Naive B cell (primary cell): ENCODE measurements at regions not wholly inside any gene's neighbourhood (a gene's known extent, or its start where the extent isn't known, plus 50 kb on each side); places are given as distances from the start of the nearest gene placed in this dataset.
"Not testable (repeated sequence)": the region's sequence is repeated elsewhere in the genome, so short reads cannot be mapped to it uniquely, and the experiment has no call there.

Source experiments
- ATAC-seq, 2 donors: fragments of 150-1000 bp; cut with Tn5 transposase; 2 replicates each; pipeline ENCODE4 v1.10.0; 2021; ENCODE audit warnings: low read depth in 2 of 2, mild to moderate bottlenecking in 2 of 2, moderate library complexity in 2 of 2
- DNase-seq: peaks from one replicate; pipeline ENCODE4 v3.0.0; 2022
- H3K27ac Mint-ChIP-seq, 6 donors: one replicate each; pipeline ENCODE4 v1.8.0; 2020 to 2022; ENCODE audit warnings: mild to moderate bottlenecking in 6 of 6, mixed read lengths in 6 of 6, moderate library complexity in 5 of 6, inconsistent platforms in 2 of 6
- H3K27me3 Mint-ChIP-seq, 3 donors: one replicate each; pipeline ENCODE4 v1.8.0; 2021 to 2022; ENCODE audit warnings: mixed read lengths in 3 of 3, mild to moderate bottlenecking in 1 of 3
- H3K36me3 Mint-ChIP-seq, 2 donors: one replicate each; pipeline ENCODE4 v1.8.0; 2020 to 2022; ENCODE audit warnings: mixed read lengths in 2 of 2, inconsistent platforms in 1 of 2, mild to moderate bottlenecking in 1 of 2
- H3K4me1 Mint-ChIP-seq, 3 donors: one replicate each; pipeline ENCODE4 v1.8.0; 2020 to 2022; ENCODE audit warnings: mixed read lengths in 3 of 3, inconsistent platforms in 1 of 3, mild to moderate bottlenecking in 1 of 3, moderate library complexity in 1 of 3
- H3K4me3 Mint-ChIP-seq, 8 donors: one replicate each; pipeline ENCODE4 v1.8.0; 2020 to 2022; ENCODE audit warnings: mild to moderate bottlenecking in 8 of 8, mixed read lengths in 8 of 8, moderate library complexity in 8 of 8, inconsistent platforms in 2 of 8
- H3K9me3 Mint-ChIP-seq, 7 donors: one replicate each; pipeline ENCODE4 v1.8.0; 2020 to 2022; ENCODE audit warnings: mixed read lengths in 7 of 7, mild to moderate bottlenecking in 5 of 7, inconsistent platforms in 2 of 7, moderate library complexity in 1 of 7

GRCh38 chr22:46026899-46027210, 49.9 kb upstream of the WNT7B start:
- Mint-ChIP-seq H3K27ac (peak overlapping the region in 2 of 6 donors; percentile 26 to 88), H3K36me3 (peaks cover 0 to 10% of the 10 kb centered on the region in 2 donors), H3K4me1 (peaks cover 5 to 8% (median 7%) of the 10 kb centered on the region in 3 donors), H3K27me3 (peaks cover 41 to 56% (median 49%) of the 10 kb centered on the region in 3 donors), H3K9me3 (no peaks in the 10 kb centered on the region), H3K4me3 (peak overlapping the region in 4 of 8 donors; percentile 35 to 80 (median 62))
- ATAC-seq (no peak), DNase-seq (no peak)

GRCh38 chr22:46027211-46028105, 50.5 kb upstream of the WNT7B start:
- DNase-seq (no peak), ATAC-seq (peak; percentile 74 to 77)
- Mint-ChIP-seq H3K4me1 (peaks cover 5 to 8% (median 7%) of the 10 kb centered on the region in 3 donors), H3K27me3 (peaks cover 41 to 56% (median 48%) of the 10 kb centered on the region in 3 donors), H3K9me3 (no peaks in the 10 kb centered on the region), H3K4me3 (peak overlapping the region in 4 of 8 donors; percentile 35 to 80 (median 73)), H3K36me3 (peaks cover 0 to 10% of the 10 kb centered on the region in 2 donors), H3K27ac (no peak overlapping the region)

- Mint-ChIP-seq H3K4me1 (peaks cover 5 to 8% (median 7%) of the 10 kb centered on the region in 3 donors), H3K9me3 (no peaks in the 10 kb centered on the region), H3K4me3 (peak overlapping the region in 2 of 8 donors; percentile 64 to 77), H3K36me3 (peaks cover 0 to 10% of the 10 kb centered on the region in 2 donors), H3K27me3 (peaks cover 37 to 48% (median 40%) of the 10 kb centered on the region in 3 donors), H3K27ac (no peak overlapping the region)
- ATAC-seq (no peak), DNase-seq (no peak)
Measured at GRCh38 chr22:46028106-46028991, 51.4 kb upstream of the WNT7B start.

GRCh38 chr22:46029036-46029435, 52.1 kb upstream of the WNT7B start:
- Mint-ChIP-seq H3K4me3 (peak overlapping the region in 2 of 8 donors; percentile 40 to 48), H3K36me3 (peaks cover 0 to 10% of the 10 kb centered on the region in 2 donors), H3K27me3 (peaks cover 37 to 41% (median 39%) of the 10 kb centered on the region in 3 donors), H3K27ac (no peak overlapping the region), H3K9me3 (no peaks in the 10 kb centered on the region), H3K4me1 (peaks cover 5 to 8% (median 7%) of the 10 kb centered on the region in 3 donors)
- DNase-seq, result no peak
- no peak for ATAC-seq

- Mint-ChIP-seq H3K27ac (no peak overlapping the region), H3K4me1 (peaks cover 5 to 8% (median 7%) of the 10 kb centered on the region in 3 donors), H3K27me3 (peaks cover 32 to 35% (median 33%) of the 10 kb centered on the region in 3 donors), H3K4me3 (peak overlapping the region in 2 of 8 donors; percentile 21 to 22), H3K9me3 (no peaks in the 10 kb centered on the region), H3K36me3 (peaks cover 0 to 10% of the 10 kb centered on the region in 2 donors)
- DNase-seq (no peak), ATAC-seq (no peak)
Measured at GRCh38 chr22:46029574-46030200, 52.7 kb upstream of the WNT7B start.

- Mint-ChIP-seq H3K4me1 (peaks cover 5 to 8% (median 7%) of the 10 kb centered on the region in 3 donors), H3K4me3 (no peak overlapping the region), H3K36me3 (peaks cover 0 to 8% of the 10 kb centered on the region in 2 donors), H3K27ac (no peak overlapping the region), H3K27me3 (peaks cover 26 to 28% (median 26%) of the 10 kb centered on the region in 3 donors), H3K9me3 (no peaks in the 10 kb centered on the region)
- no peak for ATAC-seq
- no peak for DNase-seq
Measured at GRCh38 chr22:46030231-46030880, 53.4 kb upstream of the WNT7B start.

- ATAC-seq (no peak), DNase-seq (no peak)
- H3K36me3 Mint-ChIP-seq, result peaks cover 0 to 1% of the 10 kb centered on the region in 2 donors
- no peaks in the 10 kb centered on the region for H3K9me3 Mint-ChIP-seq
- peaks cover 5 to 7% (median 5%) of the 10 kb centered on the region in 3 donors for H3K4me1 Mint-ChIP-seq
- no peak overlapping the region for H3K27ac Mint-ChIP-seq
- peak overlapping the region in 1 of 8 donors; percentile 18 for H3K4me3 Mint-ChIP-seq
- H3K27me3 Mint-ChIP-seq, result peaks cover 18 to 21% (median 19%) of the 10 kb centered on the region in 3 donors
Measured at GRCh38 chr22:46031066-46031465, 54.1 kb upstream of the WNT7B start.

GRCh38 chr22:46031557-46031956, 54.6 kb upstream of the WNT7B start:
- DNase-seq, result no peak
- Mint-ChIP-seq H3K27me3 (peaks cover 14 to 16% (median 14%) of the 10 kb centered on the region in 3 donors), H3K9me3 (no peaks in the 10 kb centered on the region), H3K27ac (no peak overlapping the region), H3K4me3 (peak overlapping the region in 1 of 8 donors; percentile 68), H3K4me1 (peaks cover 4 to 8% (median 4%) of the 10 kb centered on the region in 3 donors), H3K36me3 (no peaks in the 10 kb centered on the region)
- no peak for ATAC-seq

- Mint-ChIP-seq H3K9me3 (no peaks in the 10 kb centered on the region), H3K36me3 (no peaks in the 10 kb centered on the region), H3K4me3 (no peak overlapping the region), H3K27me3 (peaks cover 9 to 10% (median 10%) of the 10 kb centered on the region in 3 donors), H3K4me1 (peaks cover 5 to 10% (median 5%) of the 10 kb centered on the region in 3 donors), H3K27ac (peak overlapping the region in 1 of 6 donors; percentile 27)
- no peak for DNase-seq
- no peak for ATAC-seq
Measured at GRCh38 chr22:46031965-46032851, 55.2 kb upstream of the WNT7B start.

- ATAC-seq, result no peak
- DNase-seq, result no peak
- Mint-ChIP-seq H3K4me3 (peak overlapping the region in 2 of 8 donors; percentile 39 to 60), H3K4me1 (peaks cover 5 to 11% (median 7%) of the 10 kb centered on the region in 3 donors), H3K27ac (no peak overlapping the region), H3K36me3 (no peaks in the 10 kb centered on the region), H3K27me3 (peaks cover 0 to 5% (median under 1%) of the 10 kb centered on the region in 3 donors), H3K9me3 (no peaks in the 10 kb centered on the region)
Measured at GRCh38 chr22:46033256-46034200, 56.6 kb upstream of the WNT7B start.

- H3K4me3 Mint-ChIP-seq, result peak overlapping the region in 5 of 8 donors; percentile 15 to 92 (median 85)
- not testable (repeated sequence) for ATAC-seq
- H3K27ac Mint-ChIP-seq, result peak overlapping the region in 1 of 6 donors; percentile 24
Measured at GRCh38 chr22:46034480-46034879, 57.5 kb upstream of the WNT7B start.

More at GRCh38 chr22:46034480-46034879, 57.5 kb upstream of the WNT7B start:
- not testable (repeated sequence) for DNase-seq, H3K36me3 Mint-ChIP-seq, H3K9me3 Mint-ChIP-seq, H3K27me3 Mint-ChIP-seq
- H3K4me1 Mint-ChIP-seq, result peaks cover 6 to 11% (median 7%) of the 10 kb centered on the region in 3 donors
